ENCODE measurements at regions not wholly inside any gene's neighbourhood (a gene's known extent, or its start where the extent isn't known, plus 50 kb on each side); places are given as distances from the start of the nearest gene placed in this dataset.

DNA sequence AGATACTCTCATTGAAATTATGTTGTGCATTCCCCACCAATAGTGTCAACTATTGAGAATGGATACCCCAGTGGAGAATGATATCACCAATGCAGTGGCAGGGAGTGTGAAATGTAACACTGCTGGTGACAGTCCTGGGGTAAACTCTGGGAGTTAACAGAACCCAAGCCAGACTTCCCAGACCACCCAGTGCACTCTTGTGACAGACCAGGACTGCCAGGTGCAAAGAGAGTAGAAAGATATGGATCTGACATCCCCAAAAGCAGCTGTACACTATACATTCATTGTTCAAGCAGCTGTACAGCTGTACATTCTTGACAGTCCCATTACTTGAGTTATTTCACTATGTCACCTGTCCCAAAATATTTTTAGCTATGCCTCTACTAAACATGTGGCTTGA lies 886.6 kb downstream of the DIAPH3 start:
- TF ChIP-seq, protein P1, sequence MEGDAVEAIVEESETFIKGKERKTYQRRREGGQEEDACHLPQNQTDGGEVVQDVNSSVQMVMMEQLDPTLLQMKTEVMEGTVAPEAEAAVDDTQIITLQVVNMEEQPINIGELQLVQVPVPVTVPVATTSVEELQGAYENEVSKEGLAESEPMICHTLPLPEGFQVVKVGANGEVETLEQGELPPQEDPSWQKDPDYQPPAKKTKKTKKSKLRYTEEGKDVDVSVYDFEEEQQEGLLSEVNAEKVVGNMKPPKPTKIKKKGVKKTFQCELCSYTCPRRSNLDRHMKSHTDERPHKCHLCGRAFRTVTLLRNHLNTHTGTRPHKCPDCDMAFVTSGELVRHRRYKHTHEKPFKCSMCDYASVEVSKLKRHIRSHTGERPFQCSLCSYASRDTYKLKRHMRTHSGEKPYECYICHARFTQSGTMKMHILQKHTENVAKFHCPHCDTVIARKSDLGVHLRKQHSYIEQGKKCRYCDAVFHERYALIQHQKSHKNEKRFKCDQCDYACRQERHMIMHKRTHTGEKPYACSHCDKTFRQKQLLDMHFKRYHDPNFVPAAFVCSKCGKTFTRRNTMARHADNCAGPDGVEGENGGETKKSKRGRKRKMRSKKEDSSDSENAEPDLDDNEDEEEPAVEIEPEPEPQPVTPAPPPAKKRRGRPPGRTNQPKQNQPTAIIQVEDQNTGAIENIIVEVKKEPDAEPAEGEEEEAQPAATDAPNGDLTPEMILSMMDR (conservative IDR thresholded peaks at IDR 0.05; ENCODE audit: low read depth, low read length), result no peak
- no peak for TF ChIP-seq EZH2 (IDR thresholded peaks at IDR 0.05; ENCODE audit: borderline replicate concordance, low read depth, low read length, poor library complexity, severe bottlenecking)

All from A673 (cell line).